DMS79 treated with DMSO at 0.1 percent for 48 hours (cell line): ENCODE measurements at regions not wholly inside any gene's neighbourhood (a gene's known extent, or its start where the extent isn't known, plus 50 kb on each side); places are given as distances from the start of the nearest gene placed in this dataset.
A peak's percentile ranks its signal among the peaks of the same experiment; 100 is the strongest.
"Not testable (repeated sequence)": the region's sequence is repeated elsewhere in the genome, so short reads cannot be mapped to it uniquely, and the experiment has no call there.

Experiments used
- DNase-seq: peaks from one replicate; lab custom pipeline; 2025; lab: John Stamatoyannopoulos, UW

GRCh38 chr7:13198036-13198435, 510.6 kb downstream of the ARL4A start:
- no peak for DNase-seq

GRCh38 chr7:13198727-13199126, 511.3 kb downstream of the ARL4A start:
- DNase-seq = no peak

- no peak for DNase-seq
Measured at GRCh38 chr7:13201628-13202027, 514.2 kb downstream of the ARL4A start.

- DNase-seq = no peak
Measured at GRCh38 chr7:13217768-13218167, 530.3 kb downstream of the ARL4A start.

- no peak for DNase-seq
Measured at GRCh38 chr7:13225068-13225467, 537.6 kb downstream of the ARL4A start.

GRCh38 chr7:13226385-13226784, 539.0 kb downstream of the ARL4A start:
- no peak for DNase-seq

- no peak for DNase-seq
Measured at GRCh38 chr7:13231216-13231615, 543.8 kb downstream of the ARL4A start.

- DNase-seq = no peak
Measured at GRCh38 chr7:13235436-13235835, 548.0 kb downstream of the ARL4A start.

GRCh38 chr7:13236026-13236425, 548.6 kb downstream of the ARL4A start:
- DNase-seq = no peak

- no peak for DNase-seq
Measured at GRCh38 chr7:13240349-13240748, 552.9 kb downstream of the ARL4A start.

- no peak for DNase-seq
Measured at GRCh38 chr7:13241416-13241815, 554.0 kb downstream of the ARL4A start.

- no peak for DNase-seq
Measured at GRCh38 chr7:13257661-13258060, 570.2 kb downstream of the ARL4A start.

GRCh38 chr7:13258386-13258785, 571.0 kb downstream of the ARL4A start:
- DNase-seq = no peak

- DNase-seq = no peak
Measured at GRCh38 chr7:13259930-13260329, 572.5 kb downstream of the ARL4A start.

- peak; percentile 34 for DNase-seq
Measured at GRCh38 chr7:13262929-13263530, 575.6 kb downstream of the ARL4A start.

GRCh38 chr7:13265271-13265670, 577.8 kb downstream of the ARL4A start:
- no peak for DNase-seq

GRCh38 chr7:13274205-13274604, 586.8 kb downstream of the ARL4A start:
- not testable (repeated sequence) for DNase-seq

GRCh38 chr7:13276977-13277376, 589.5 kb downstream of the ARL4A start:
- DNase-seq = no peak

GRCh38 chr7:13278020-13278419, 590.6 kb downstream of the ARL4A start:
- DNase-seq = no peak

GRCh38 chr7:13279854-13280435, 592.5 kb downstream of the ARL4A start:
- peak; percentile 40 for DNase-seq

- DNase-seq = no peak
Measured at GRCh38 chr7:13282377-13282980, 595.0 kb downstream of the ARL4A start.

GRCh38 chr7:13286916-13287315, 599.5 kb downstream of the ARL4A start:
- DNase-seq = no peak

GRCh38 chr7:13288516-13288915, 601.1 kb downstream of the ARL4A start:
- no peak for DNase-seq

- DNase-seq = no peak
Measured at GRCh38 chr7:13290975-13291374, 603.5 kb downstream of the ARL4A start.
